NCI-H1105 treated with DMSO at 0.1 percent for 48 hours (cell line): ENCODE measurements at regions not wholly inside any gene's neighbourhood (a gene's known extent, or its start where the extent isn't known, plus 50 kb on each side); places are given as distances from the start of the nearest gene placed in this dataset.
A peak's percentile ranks its signal among the peaks of the same experiment; 100 is the strongest.
"Not testable (repeated sequence)": the region's sequence is repeated elsewhere in the genome, so short reads cannot be mapped to it uniquely, and the experiment has no call there.

Experiments
- DNase-seq: peaks from one replicate; lab custom pipeline; 2025; lab: John Stamatoyannopoulos, UW

GRCh38 chr5:52015760-52016159, 632.5 kb downstream of the ISL1 start:
- DNase-seq = peak; percentile 68

GRCh38 chr5:52017567-52017966, 634.3 kb downstream of the ISL1 start:
- DNase-seq = peak; percentile 61

GRCh38 chr5:52024359-52024758, 641.1 kb downstream of the ISL1 start:
- DNase-seq = no peak

- DNase-seq = not testable (repeated sequence)
These were observed 646.6 kb downstream of the ISL1 start for GRCh38 chr5:52029836-52030235.

GRCh38 chr5:52041842-52042241, 658.6 kb downstream of the ISL1 start:
- peak; percentile 22 for DNase-seq

GRCh38 chr5:52043137-52043536, 659.9 kb downstream of the ISL1 start:
- no peak for DNase-seq

- DNase-seq = no peak
These were observed 660.3 kb downstream of the ISL1 start for GRCh38 chr5:52043543-52043942.

- DNase-seq = no peak
These were observed 668.5 kb downstream of the ISL1 start for GRCh38 chr5:52051759-52052158.

- no peak for DNase-seq
These were observed 679.9 kb downstream of the ISL1 start for GRCh38 chr5:52063186-52063585.

GRCh38 chr5:52065182-52065581, 681.9 kb downstream of the ISL1 start:
- DNase-seq = no peak

GRCh38 chr5:52069997-52070396, 686.7 kb downstream of the ISL1 start:
- DNase-seq = no peak

GRCh38 chr5:52073993-52074689, 690.9 kb downstream of the ISL1 start:
- peak; percentile 26 for DNase-seq

GRCh38 chr5:52077941-52078815, 694.9 kb downstream of the ISL1 start:
- peak; percentile 74 for DNase-seq

GRCh38 chr5:52102311-52102710, 685.4 kb upstream of the ITGA1 start:
- DNase-seq = not testable (repeated sequence)

GRCh38 chr5:52107210-52107905, 680.4 kb upstream of the ITGA1 start:
- DNase-seq = no peak

- DNase-seq = no peak
These were observed 667.9 kb upstream of the ITGA1 start for GRCh38 chr5:52119768-52120167.

GRCh38 chr5:52132053-52132452, 655.7 kb upstream of the ITGA1 start:
- DNase-seq = no peak

- DNase-seq = peak; percentile 91
These were observed 653.6 kb upstream of the ITGA1 start for GRCh38 chr5:52134013-52134650.

GRCh38 chr5:52139888-52140615, 647.7 kb upstream of the ITGA1 start:
- DNase-seq = peak; percentile 99

GRCh38 chr5:52148679-52149078, 639.0 kb upstream of the ITGA1 start:
- DNase-seq = peak; percentile 83

- DNase-seq = peak; percentile 90
These were observed 637.2 kb upstream of the ITGA1 start for GRCh38 chr5:52150501-52150900.
